Transverse colon (tissue), 4 donors: ENCODE measurements at regions not wholly inside any gene's neighbourhood (a gene's known extent, or its start where the extent isn't known, plus 50 kb on each side); places are given as distances from the start of the nearest gene placed in this dataset.

Experiments
- DNase-seq: peaks from one replicate; pipeline ENCODE4 v3.0.0-alpha.2; 2019
- H3K27ac ChIP-seq, 4 donors: fragments of 200-600 bp; sonication (generic); 2 replicates each; pipeline ENCODE4 v1.5.1; 2016 to 2018; ENCODE audit warnings: inconsistent platforms in 4 of 4
- H3K27me3 ChIP-seq: fragments of 200-600 bp; sonication (generic); 2 replicates; pipeline ENCODE4 v1.5.1; 2017; ENCODE audit warnings: inconsistent platforms
- H3K36me3 ChIP-seq, 4 donors: fragments of 200-600 bp; sonication (generic); 2 replicates each; pipeline ENCODE4 v1.5.1; 2017 to 2019; ENCODE audit warnings: inconsistent platforms in 4 of 4
- H3K4me1 ChIP-seq, 4 donors: fragments of 200-600 bp; sonication (generic); 2 replicates each; pipeline ENCODE4 v1.5.1; 2017 to 2020; ENCODE audit warnings: inconsistent platforms in 4 of 4
- H3K4me3 ChIP-seq, 4 donors: fragments of 200-600 bp; sonication (generic); 1 replicate in 1 of 4; 2 replicates in 3 of 4; pipeline versions ENCODE4 v1.5.1 to v1.6.1; 2017 to 2019; ENCODE audit warnings: inconsistent platforms in 4 of 4
- H3K9me3 ChIP-seq, 2 donors: fragments of 200-600 bp; sonication (generic); 2 replicates each; pipeline ENCODE4 v1.5.1; 2017 to 2019; ENCODE audit warnings: inconsistent platforms in 2 of 2
- CTCF ChIP-seq, 5 experiments: fragments of 200-600 bp in 3 of 5; fragments of 450-650 bp in 2 of 5; sonication (generic) in 3 of 5; IDR thresholded peaks; 1 replicate in 2 of 5; 2 replicates in 3 of 5; pipeline ENCODE4 v1.5.1; 2016 to 2017; ENCODE audit warnings: antibody characterized with exemption in 5 of 5, inconsistent platforms in 3 of 5, mild to moderate bottlenecking in 2 of 5, moderate library complexity in 1 of 5
- EP300 ChIP-seq: sonication (generic); formaldehyde crosslinking; IDR thresholded peaks from one replicate; pipeline ENCODE4 v1.6.1; 2017; ENCODE audit warnings: antibody characterized with exemption, low read depth
- POLR2A ChIP-seq: fragments of 450-650 bp; IDR thresholded peaks from one replicate; pipeline ENCODE4 v1.6.1; 2016; ENCODE audit warnings: antibody characterized with exemption, mild to moderate bottlenecking, moderate library complexity
- POLR2AphosphoS5 ChIP-seq, 3 donors: sonication (generic); formaldehyde crosslinking; IDR thresholded peaks; one replicate each; pipeline ENCODE4 v1.6.1; 2016; ENCODE audit warnings: antibody characterized with exemption in 3 of 3
- WGBS, 2 donors: methylation state at CpG; one replicate each; pipeline ENCODE4 v1.1.5; 2018; ENCODE audit warnings: low coverage in 1 of 2; 5-methylcytosine and 5-hydroxymethylcytosine counted together
- in situ Hi-C, 4 donors: fragments of 200-750 bp; cut with MboI; loops; one replicate each; pipeline versions ENCODE4 v1.15.0 to v1.15.1; 2017; ENCODE audit warnings: low sequenced_read_pairs in 3 of 4, low pct_ligation_motif_present in 1 of 4, low pct_unique_long_range_greater_than_20kb in 1 of 4
- intact Hi-C: fragments of 100-400 bp; cut with DNase I; formaldehyde crosslinking; loops from one replicate; pipeline ENCODE4 v1.15.1; 2023; ENCODE audit warnings: low total_unique reads

GRCh38 chr2:226074391-226074790 lies 674.9 kb downstream of the NYAP2 start:
- no peaks in the 10 kb centered on the region for H3K27me3 ChIP-seq
- no peak for TF ChIP-seq CTCF (IDR thresholded peaks at IDR 0.05)
- no peak for TF ChIP-seq POLR2A
- TF ChIP-seq POLR2AphosphoS5 (IDR thresholded peaks at IDR 0.05): no peak
- TF ChIP-seq EP300: no peak
- in situ Hi-C loops (no loop called here), intact Hi-C loops (no loop called here)
- no peak for DNase-seq
- H3K27ac ChIP-seq: no peak overlapping the region
- 53 to 67% methylated on average over 5 of the region's 5 CpGs for WGBS, 2 donors
- no peaks in the 10 kb centered on the region for H3K9me3 ChIP-seq
- no peak overlapping the region for H3K4me3 ChIP-seq
- H3K36me3 ChIP-seq: no peaks in the 10 kb centered on the region
- no peaks in the 10 kb centered on the region for H3K4me1 ChIP-seq

GRCh38 chr2:226073496-226074160 lies 674.1 kb downstream of the NYAP2 start:
- in situ Hi-C loops (no loop called here), intact Hi-C loops (no loop called here)
- Histone ChIP-seq H3K27me3 (no peaks in the 10 kb centered on the region), H3K4me3 (no peak overlapping the region), H3K27ac (no peak overlapping the region), H3K4me1 (no peaks in the 10 kb centered on the region), H3K36me3 (no peaks in the 10 kb centered on the region), H3K9me3 (no peaks in the 10 kb centered on the region)
- DNase-seq: no peak
- TF ChIP-seq POLR2A (no peak), CTCF (IDR thresholded peaks at IDR 0.05) (no peak), EP300 (no peak), POLR2AphosphoS5 (IDR thresholded peaks at IDR 0.05) (no peak)
- WGBS, 2 donors: 87 to 95% methylated on average over 2 of the region's 2 CpGs

DNA sequence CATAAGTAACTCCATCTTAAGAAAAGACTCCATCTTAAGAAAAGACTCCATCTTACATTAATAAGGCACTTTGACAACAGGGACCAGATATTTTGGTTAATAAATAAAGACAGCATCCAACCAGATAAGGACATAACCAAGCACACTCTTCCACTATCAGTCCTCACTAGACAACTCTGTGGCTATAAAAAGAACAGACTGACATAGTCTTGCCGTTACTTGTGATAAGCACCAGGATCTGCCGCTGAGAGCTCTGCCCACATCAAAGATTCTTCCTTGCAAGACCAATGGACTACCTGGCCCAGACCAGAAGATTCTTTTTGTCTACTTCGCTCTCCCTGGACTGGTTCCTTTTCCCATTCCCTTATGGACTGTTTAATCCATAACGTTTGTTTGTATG lies 667.4 kb downstream of the NYAP2 start:
- intact Hi-C loops: no loop called here
- no peak for TF ChIP-seq EP300
- TF ChIP-seq POLR2AphosphoS5 (IDR thresholded peaks at IDR 0.05): no peak
- TF ChIP-seq POLR2A: no peak
- no peak for TF ChIP-seq CTCF (IDR thresholded peaks at IDR 0.05)

DNA sequence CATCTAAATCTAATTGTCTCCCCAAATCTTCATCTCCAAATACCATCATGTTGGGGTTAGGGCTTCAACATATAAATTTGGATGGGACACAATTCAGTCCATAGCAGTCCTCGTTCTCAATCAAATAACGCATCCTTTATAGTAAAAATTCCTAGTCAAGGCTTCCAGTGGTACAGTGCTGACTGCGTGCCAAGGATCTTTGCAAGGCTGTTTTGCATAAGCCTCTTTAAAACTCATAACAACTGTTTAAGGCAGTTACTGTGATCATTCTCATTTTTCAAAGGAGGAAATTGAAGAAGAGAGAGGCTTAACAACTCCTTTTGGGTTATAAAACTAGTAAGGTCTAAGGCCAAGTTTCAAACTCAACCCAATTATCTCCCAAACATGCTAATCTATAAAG lies 666.9 kb downstream of the NYAP2 start:
- H3K27ac ChIP-seq: no peak overlapping the region
- no peak for DNase-seq
- H3K9me3 ChIP-seq: no peaks in the 10 kb centered on the region
- H3K27me3 ChIP-seq: no peaks in the 10 kb centered on the region
- 91 to 100% methylated on average over 1 to 3 of the region's 3 CpGs for WGBS, 2 donors
- H3K36me3 ChIP-seq: no peaks in the 10 kb centered on the region
- no peak overlapping the region for H3K4me3 ChIP-seq
- TF ChIP-seq POLR2A (no peak), POLR2AphosphoS5 (IDR thresholded peaks at IDR 0.05) (no peak), EP300 (no peak), CTCF (IDR thresholded peaks at IDR 0.05) (no peak)
- H3K4me1 ChIP-seq: no peaks in the 10 kb centered on the region
- in situ Hi-C loops (no loop called here), intact Hi-C loops (no loop called here)

More for the DNA sequence above, 667.4 kb downstream of the NYAP2 start:
- Histone ChIP-seq H3K36me3 (no peaks in the 10 kb centered on the region), H3K27ac (no peak overlapping the region), H3K9me3 (no peaks in the 10 kb centered on the region), H3K27me3 (no peaks in the 10 kb centered on the region), H3K4me3 (no peak overlapping the region), H3K4me1 (no peaks in the 10 kb centered on the region)
- DNase-seq: no peak
- 64 to 74% methylated on average over 4 of the region's 4 CpGs for WGBS, 2 donors
- in situ Hi-C loops: no loop called here
